ENCODE measurements at regions not wholly inside any gene's neighbourhood (a gene's known extent, or its start where the extent isn't known, plus 50 kb on each side); places are given as distances from the start of the nearest gene placed in this dataset.

GRCh38 chr5:62133426-62133825, 172.6 kb upstream of the KIF2A start:
- H3K4me3 ChIP-seq (ENCODE audit: low read depth, poor library complexity, severe bottlenecking): no peak overlapping the region
- intact Hi-C loops (cut with DNase I; ENCODE audit: low total_unique reads): no loop called here
- TF ChIP-seq CTCF (IDR thresholded peaks at IDR 0.05): no peak
- TF ChIP-seq POLR2A (IDR thresholded peaks at IDR 0.05): no peak
- WGBS, 2 donors: 85 to 87% methylated on average over 1 of the region's 1 CpG
- no peak for DNase-seq (ENCODE audit: low spot score in 2 of 2)

DNA sequence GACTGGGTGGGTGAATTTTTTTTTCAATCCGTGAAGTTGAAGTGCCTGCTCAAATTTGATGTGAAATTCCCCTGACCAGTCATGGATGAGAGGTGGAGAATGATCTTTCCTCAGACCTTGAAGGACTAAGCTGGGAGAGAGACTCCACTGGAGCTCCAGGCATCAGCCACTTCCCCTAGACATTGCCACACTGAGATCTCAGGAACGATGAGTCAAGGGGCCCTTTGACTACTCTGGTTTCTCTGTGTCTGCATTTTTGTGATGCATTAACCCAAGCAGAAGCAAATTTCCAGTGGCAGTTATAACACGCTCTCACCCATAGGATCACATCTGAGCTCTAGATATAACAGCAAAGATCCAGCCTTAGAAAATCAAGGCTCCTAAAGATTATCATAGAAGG, 171.2 kb upstream of the KIF2A start:
- intact Hi-C loops (cut with DNase I; ENCODE audit: low total_unique reads): no loop called here
- no peak overlapping the region for H3K4me3 ChIP-seq (ENCODE audit: low read depth, poor library complexity, severe bottlenecking)
- TF ChIP-seq CTCF (IDR thresholded peaks at IDR 0.05) (no peak), POLR2A (IDR thresholded peaks at IDR 0.05) (no peak)
- no peak for DNase-seq (ENCODE audit: low spot score in 2 of 2)
- 84 to 86% methylated on average over 3 of the region's 3 CpGs for WGBS, 2 donors

- 85 to 86% methylated on average over 2 of the region's 2 CpGs for WGBS, 2 donors
- TF ChIP-seq POLR2A (IDR thresholded peaks at IDR 0.05) (no peak), CTCF (IDR thresholded peaks at IDR 0.05) (no peak)
- intact Hi-C loops (cut with DNase I; ENCODE audit: low total_unique reads): no loop called here
- no peak for DNase-seq (ENCODE audit: low spot score in 2 of 2)
- H3K4me3 ChIP-seq (ENCODE audit: low read depth, poor library complexity, severe bottlenecking): no peak overlapping the region
Measured at GRCh38 chr5:62137628-62138027, 168.4 kb upstream of the KIF2A start.

- DNase-seq (ENCODE audit: low spot score in 2 of 2): no peak
- TF ChIP-seq POLR2A (IDR thresholded peaks at IDR 0.05) (no peak), CTCF (IDR thresholded peaks at IDR 0.05) (no peak)
- intact Hi-C loops (cut with DNase I; ENCODE audit: low total_unique reads): no loop called here
- WGBS, 2 donors: 54 to 65% methylated on average over 7 of the region's 7 CpGs
- H3K4me3 ChIP-seq (ENCODE audit: low read depth, poor library complexity, severe bottlenecking): no peak overlapping the region
Measured at GRCh38 chr5:62138607-62139006, 167.4 kb upstream of the KIF2A start.

- whole genome bisulfite sequencing, 2 donors: 54 to 57% methylated on average over 2 of the region's 2 CpGs
- intact Hi-C loops (cut with DNase I; ENCODE audit: low total_unique reads): no loop called here
- no peak for DNase-seq (ENCODE audit: low spot score in 2 of 2)
- TF ChIP-seq POLR2A (IDR thresholded peaks at IDR 0.05) (no peak), CTCF (IDR thresholded peaks at IDR 0.05) (no peak)
- no peak overlapping the region for H3K4me3 ChIP-seq (ENCODE audit: low read depth, poor library complexity, severe bottlenecking)
Measured at GRCh38 chr5:62139741-62140140, 166.3 kb upstream of the KIF2A start.

GRCh38 chr5:62142351-62142750, 163.7 kb upstream of the KIF2A start:
- DNase-seq (ENCODE audit: low spot score in 2 of 2): no peak
- no peak overlapping the region for H3K4me3 ChIP-seq (ENCODE audit: low read depth, poor library complexity, severe bottlenecking)
- TF ChIP-seq CTCF (IDR thresholded peaks at IDR 0.05): no peak
- TF ChIP-seq POLR2A (IDR thresholded peaks at IDR 0.05): no peak
- 72 to 80% methylated on average over 4 of the region's 4 CpGs for WGBS, 2 donors
- intact Hi-C loops (cut with DNase I; ENCODE audit: low total_unique reads): no loop called here

All from lower leg skin (tissue), 4 donors.